NCI-H774 (cell line): ENCODE measurements at regions not wholly inside any gene's neighbourhood (a gene's known extent, or its start where the extent isn't known, plus 50 kb on each side); places are given as distances from the start of the nearest gene placed in this dataset.

Experiments used
- DNase-seq: peaks from one replicate; lab custom pipeline; 2025; lab: John Stamatoyannopoulos, UW

GRCh38 chr5:144065786-144066185 is 104.7 kb downstream of the YIPF5 start:
- no peak for DNase-seq

- no peak for DNase-seq
These were observed 97.9 kb downstream of the YIPF5 start for GRCh38 chr5:144072518-144072927.

DNA sequence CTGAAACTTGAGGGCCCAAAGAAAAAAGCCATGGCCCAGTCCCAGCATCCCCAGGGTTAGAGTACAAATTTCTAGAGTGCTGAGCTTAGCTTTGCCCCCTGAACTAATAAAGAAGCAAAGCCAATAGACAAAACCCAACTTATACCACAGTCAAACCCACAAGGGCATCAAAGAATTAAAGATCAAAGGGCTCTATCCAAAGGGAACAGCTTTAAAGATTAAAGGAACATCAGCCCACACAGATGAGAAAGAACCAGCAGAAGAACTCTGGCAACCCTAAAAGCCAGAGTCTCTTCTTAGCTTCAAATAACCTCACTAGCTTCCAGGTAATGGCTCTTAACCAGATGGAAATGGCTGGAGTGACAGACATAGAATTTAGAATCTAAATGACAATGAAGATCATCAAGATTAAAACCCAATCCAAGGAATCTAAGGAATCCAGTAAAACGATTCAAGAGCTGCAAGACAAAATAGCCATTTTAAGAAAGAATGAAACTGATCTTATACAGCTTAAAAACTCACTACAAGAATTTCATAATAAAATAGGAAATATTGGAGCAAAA is 93.9 kb downstream of the YIPF5 start:
- no peak for DNase-seq

DNA sequence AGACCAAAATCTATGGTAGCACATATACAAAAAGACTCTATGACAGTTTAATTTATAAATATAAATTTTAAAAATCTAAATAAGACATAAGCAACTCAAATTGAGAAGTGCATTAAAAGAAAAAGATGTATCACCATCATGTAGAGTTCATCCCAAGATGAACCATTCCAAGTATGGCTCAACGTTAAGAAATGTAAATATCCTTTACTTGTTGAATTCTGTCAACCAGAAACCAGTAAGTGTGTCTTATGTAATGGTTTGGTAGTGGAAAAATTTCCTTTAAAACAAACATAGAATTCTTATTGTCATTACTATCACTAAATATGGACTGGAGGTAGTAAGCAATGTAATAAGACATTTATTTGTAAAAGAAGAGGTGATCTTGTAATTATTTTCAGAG is 87.3 kb downstream of the YIPF5 start:
- DNase-seq = no peak

DNA sequence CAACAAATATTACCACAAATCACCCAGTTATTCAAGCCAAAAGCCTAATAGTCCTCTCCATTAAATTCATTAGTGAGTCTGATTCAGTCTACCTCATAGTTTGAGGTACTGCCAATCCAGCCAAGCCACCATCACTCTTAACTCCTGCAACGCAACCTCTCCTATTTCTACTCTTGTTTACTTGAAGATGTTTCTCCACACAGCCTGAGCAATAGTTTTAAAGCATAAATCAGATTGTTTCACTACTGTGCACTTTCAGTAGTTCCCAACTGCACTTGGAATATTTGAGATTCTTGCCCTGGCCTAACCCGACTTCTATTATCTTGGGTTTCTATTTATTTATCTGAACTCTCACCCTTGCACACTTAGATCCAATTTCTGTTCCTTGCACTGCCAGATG is 85.5 kb downstream of the YIPF5 start:
- DNase-seq = no peak

GRCh38 chr5:144085381-144085780 is 85.1 kb downstream of the YIPF5 start:
- no peak for DNase-seq

DNA sequence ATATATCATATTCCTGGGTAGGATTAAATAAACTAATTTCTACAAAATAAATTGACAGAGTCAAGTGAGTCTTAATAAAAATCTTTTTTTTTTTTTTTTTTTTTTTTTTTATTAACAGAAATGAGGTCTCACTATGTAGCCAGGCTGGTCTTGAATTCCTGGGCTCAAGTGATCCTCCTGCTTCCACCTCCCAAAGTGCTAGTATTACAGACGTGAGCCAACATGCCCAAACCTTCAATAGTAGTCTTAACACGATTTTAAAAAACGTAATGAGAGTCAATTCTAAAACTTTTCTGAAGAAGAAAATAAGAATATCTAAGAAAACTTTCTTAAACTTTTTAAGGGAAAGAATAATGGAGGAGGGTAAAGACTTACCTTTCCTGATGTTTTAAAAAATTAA is 84.2 kb downstream of the YIPF5 start:
- DNase-seq = no peak

- DNase-seq = no peak
These were observed 82.9 kb downstream of the YIPF5 start for GRCh38 chr5:144087576-144087975.

- no peak for DNase-seq
These were observed 82.0 kb downstream of the YIPF5 start for GRCh38 chr5:144088206-144089064.

GRCh38 chr5:144089401-144090021 is 80.9 kb downstream of the YIPF5 start:
- DNase-seq = no peak

- DNase-seq = no peak
These were observed 78.0 kb downstream of the YIPF5 start for GRCh38 chr5:144092508-144092907.

DNA sequence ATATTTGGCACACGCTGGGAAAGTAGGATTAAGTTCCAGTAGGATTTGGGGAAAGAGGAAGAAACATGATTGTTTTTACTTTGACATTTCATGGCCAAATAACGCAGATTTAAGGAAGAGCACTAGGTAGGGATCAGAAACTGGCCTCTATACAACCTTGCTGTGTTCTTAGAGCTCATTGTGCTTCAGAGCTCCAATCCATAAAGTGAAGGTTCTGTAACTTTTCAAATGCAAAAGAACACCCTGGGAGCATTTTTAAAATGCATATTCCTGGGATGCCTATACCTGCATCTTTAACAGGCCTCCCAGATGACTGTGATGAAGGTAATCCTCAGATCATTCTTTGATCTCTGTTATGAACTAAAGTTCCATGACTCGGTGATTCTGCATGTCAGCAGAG is 77.1 kb downstream of the YIPF5 start:
- no peak for DNase-seq

DNA sequence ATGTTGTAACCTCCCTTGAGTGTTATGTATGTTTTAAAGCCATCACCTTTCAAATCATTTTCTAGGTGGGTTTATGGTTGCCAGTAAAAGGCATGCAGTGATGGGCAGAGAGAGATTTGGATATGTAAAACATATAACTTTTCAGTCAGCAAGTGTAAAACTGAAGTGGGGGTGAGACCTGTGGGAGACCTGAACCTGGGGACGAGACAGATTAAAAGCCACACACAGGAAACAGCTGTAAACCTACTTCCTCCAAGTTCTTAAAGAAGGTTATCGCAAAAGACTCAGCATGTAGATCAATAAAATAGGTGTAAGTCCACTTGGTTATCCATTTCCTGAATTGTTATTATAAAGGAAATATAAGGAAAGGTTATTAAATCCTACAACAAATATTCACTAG is 76.6 kb downstream of the YIPF5 start:
- DNase-seq = no peak

- no peak for DNase-seq
These were observed 69.8 kb downstream of the YIPF5 start for GRCh38 chr5:144100702-144101101.

GRCh38 chr5:144101616-144102015 is 68.8 kb downstream of the YIPF5 start:
- DNase-seq = no peak

GRCh38 chr5:144102361-144102760 is 68.1 kb downstream of the YIPF5 start:
- no peak for DNase-seq

- DNase-seq = peak; percentile 18
These were observed 67.5 kb downstream of the YIPF5 start for GRCh38 chr5:144102979-144103378.

GRCh38 chr5:144103611-144104485 is 66.6 kb downstream of the YIPF5 start:
- DNase-seq = no peak

GRCh38 chr5:144105371-144105770 is 65.1 kb downstream of the YIPF5 start:
- no peak for DNase-seq

- no peak for DNase-seq
These were observed 62.3 kb downstream of the YIPF5 start for GRCh38 chr5:144108131-144108530.
